HepG2 (cell line): ENCODE measurements at regions not wholly inside any gene's neighbourhood (a gene's known extent, or its start where the extent isn't known, plus 50 kb on each side); places are given as distances from the start of the nearest gene placed in this dataset.

Experiments used
- AKNA ChIP-seq: sonication (generic); formaldehyde crosslinking; IDR thresholded peaks from 2 replicates; pipeline ENCODE4 v1.4.0; 2020; ENCODE audit warnings: missing genetic modification reagents, borderline replicate concordance
- ATF6 ChIP-seq: sonication (generic); formaldehyde crosslinking; conservative IDR thresholded peaks from 2 replicates; pipeline ENCODE4 v1.4.0; 2020; ENCODE audit warnings: missing genetic modification reagents
- HMG20A ChIP-seq: IDR thresholded peaks from 2 replicates; pipeline ENCODE4 v1.6.1; 2016; ENCODE audit warnings: borderline replicate concordance
- ISL2 ChIP-seq: sonication (generic); formaldehyde crosslinking; IDR thresholded peaks from 2 replicates; pipeline ENCODE4 v1.5.0; 2020; ENCODE audit warnings: missing genetic modification reagents
- KLF6 ChIP-seq: IDR thresholded peaks from 2 replicates; pipeline ENCODE4 v1.8.0; 2016; ENCODE audit warnings: missing biosample characterization, missing genetic modification reagents
- PHF8 ChIP-seq: sonication (generic); formaldehyde crosslinking; IDR thresholded peaks from 2 replicates; pipeline ENCODE4 v1.5.0; 2020; ENCODE audit warnings: missing genetic modification reagents
- SP140L ChIP-seq: sonication (generic); formaldehyde crosslinking; IDR thresholded peaks from 2 replicates; pipeline ENCODE4 v1.4.0; 2020; ENCODE audit warnings: missing genetic modification reagents, borderline replicate concordance
- USF2 ChIP-seq, 2 experiments: sonication (generic) in 1 of 2; formaldehyde crosslinking in 1 of 2; IDR thresholded peaks; 2 replicates each; pipeline versions ENCODE4 v1.5.1 to v1.6.1; 2011 to 2020; ENCODE audit warnings: borderline replicate concordance in 1 of 2, low read depth in 1 of 2, low read length in 1 of 2, mild to moderate bottlenecking in 1 of 2, missing genetic modification reagents in 1 of 2, moderate library complexity in 1 of 2
- ZNF256 ChIP-seq: sonication (generic); formaldehyde crosslinking; conservative IDR thresholded peaks from 2 replicates; pipeline ENCODE4 v1.4.0; 2020; ENCODE audit warnings: missing genetic modification reagents
- ZNF382 ChIP-seq: sonication (generic); formaldehyde crosslinking; IDR thresholded peaks from 2 replicates; pipeline ENCODE4 v1.5.0; 2020; ENCODE audit warnings: missing genetic modification reagents, mild to moderate bottlenecking, borderline replicate concordance
- ZNF574 ChIP-seq: sonication (generic); formaldehyde crosslinking; IDR thresholded peaks from 2 replicates; pipeline ENCODE4 v1.4.0; 2020; ENCODE audit warnings: missing genetic modification reagents
- ZNF770 ChIP-seq: sonication (generic); formaldehyde crosslinking; IDR thresholded peaks from 2 replicates; pipeline ENCODE4 v1.5.0; 2020; ENCODE audit warnings: mild to moderate bottlenecking, missing genetic modification reagents

- TF ChIP-seq ZNF770 (CRISPR knock-in tag) (no peak), ZNF382 (CRISPR knock-in tag) (no peak), HMG20A (CRISPR knock-in tag) (peak; percentile 68; the same call in 1 of the 2 replicates), USF2 (IDR thresholded peaks at IDR 0.05; ENCODE audit: low read depth, low read length) (no peak), USF2 (CRISPR knock-in tag; IDR thresholded peaks at IDR 0.05; ENCODE audit: borderline replicate concordance) (no peak), SP140L (no peak), KLF6 (CRISPR knock-in tag) (no peak), ATF6 (CRISPR knock-in tag) (no peak), ZNF256 (no peak), PHF8 (CRISPR knock-in tag) (no peak), ISL2 (CRISPR knock-in tag) (peak; percentile 81), AKNA (CRISPR knock-in tag) (no peak), ZNF574 (CRISPR knock-in tag) (no peak)
Measured at GRCh38 chrX:129139837-129140598, 383.3 kb downstream of the SMARCA1 start (continued).
